ENCODE measurements at regions not wholly inside any gene's neighbourhood (a gene's known extent, or its start where the extent isn't known, plus 50 kb on each side); places are given as distances from the start of the nearest gene placed in this dataset.

DNA sequence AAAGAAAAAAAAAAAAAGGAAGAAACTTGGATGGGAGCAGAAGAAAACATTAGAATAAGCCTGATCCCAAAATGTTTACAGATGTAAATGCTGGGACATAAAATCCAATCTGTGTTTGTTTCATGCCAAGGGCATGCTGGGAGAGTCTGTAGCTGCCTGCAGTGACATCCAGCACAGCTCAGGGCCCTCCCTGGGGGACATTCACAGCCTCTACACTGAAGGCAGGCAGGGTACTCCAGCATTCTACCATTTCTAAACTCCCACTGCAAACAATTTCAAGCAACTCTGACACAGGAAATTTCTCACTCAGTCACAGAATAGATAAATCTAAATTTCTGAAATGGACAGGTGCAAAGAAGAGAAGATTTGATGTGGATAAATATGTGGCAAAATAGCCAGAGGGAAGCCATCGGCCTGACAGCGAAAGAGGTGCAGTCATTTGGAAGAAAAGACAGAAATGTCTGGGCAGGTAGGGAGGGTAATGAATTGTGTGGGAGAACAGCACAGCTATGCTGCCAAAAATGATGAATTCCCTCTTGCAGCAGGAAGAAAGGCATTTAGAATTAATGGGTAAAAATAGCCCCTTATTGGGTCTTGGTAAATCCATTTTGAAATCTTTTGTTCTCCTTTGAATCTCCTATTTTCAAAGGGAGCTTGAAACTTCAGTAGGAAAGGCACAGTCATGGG lies 199.4 kb downstream of the MED10 start:
- Mint-ChIP-seq H3K27ac (ENCODE audit: unreplicated experiment) (no peak overlapping the region), H3K4me3 (no peak overlapping the region), H3K4me1 (no peaks in the 10 kb centered on the region), H3K9me3 (no peaks in the 10 kb centered on the region), H3K36me3 (ENCODE audit: low read depth) (no peaks in the 10 kb centered on the region), H3K27me3 (ENCODE audit: low read depth) (peaks cover 26% of the 10 kb centered on the region)
- DNase-seq (ENCODE audit: low read depth, low spot score), result no peak
- TF ChIP-seq, protein P1, sequence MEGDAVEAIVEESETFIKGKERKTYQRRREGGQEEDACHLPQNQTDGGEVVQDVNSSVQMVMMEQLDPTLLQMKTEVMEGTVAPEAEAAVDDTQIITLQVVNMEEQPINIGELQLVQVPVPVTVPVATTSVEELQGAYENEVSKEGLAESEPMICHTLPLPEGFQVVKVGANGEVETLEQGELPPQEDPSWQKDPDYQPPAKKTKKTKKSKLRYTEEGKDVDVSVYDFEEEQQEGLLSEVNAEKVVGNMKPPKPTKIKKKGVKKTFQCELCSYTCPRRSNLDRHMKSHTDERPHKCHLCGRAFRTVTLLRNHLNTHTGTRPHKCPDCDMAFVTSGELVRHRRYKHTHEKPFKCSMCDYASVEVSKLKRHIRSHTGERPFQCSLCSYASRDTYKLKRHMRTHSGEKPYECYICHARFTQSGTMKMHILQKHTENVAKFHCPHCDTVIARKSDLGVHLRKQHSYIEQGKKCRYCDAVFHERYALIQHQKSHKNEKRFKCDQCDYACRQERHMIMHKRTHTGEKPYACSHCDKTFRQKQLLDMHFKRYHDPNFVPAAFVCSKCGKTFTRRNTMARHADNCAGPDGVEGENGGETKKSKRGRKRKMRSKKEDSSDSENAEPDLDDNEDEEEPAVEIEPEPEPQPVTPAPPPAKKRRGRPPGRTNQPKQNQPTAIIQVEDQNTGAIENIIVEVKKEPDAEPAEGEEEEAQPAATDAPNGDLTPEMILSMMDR (conservative IDR thresholded peaks at IDR 0.05), result no peak

DNA sequence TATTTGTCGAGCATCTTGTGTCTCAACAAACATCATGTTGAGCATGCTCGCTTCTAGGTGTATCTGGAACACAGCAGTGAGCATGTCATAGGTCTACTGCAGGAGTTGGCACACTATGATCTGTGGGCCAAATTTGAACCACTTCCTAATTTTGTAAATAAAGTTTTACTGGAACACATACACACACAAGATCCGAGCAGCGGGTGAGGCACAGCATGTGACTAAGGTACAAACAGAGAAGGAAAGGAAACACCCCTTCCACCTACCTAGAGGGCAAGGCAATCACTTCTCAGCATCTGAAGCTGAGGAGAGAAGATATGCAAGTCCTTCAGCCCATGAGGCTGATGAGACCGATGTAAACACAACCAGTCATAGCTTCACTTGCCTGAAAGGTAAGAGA lies 200.4 kb downstream of the MED10 start:
- Mint-ChIP-seq H3K27ac (ENCODE audit: unreplicated experiment) (no peak overlapping the region), H3K9me3 (no peaks in the 10 kb centered on the region), H3K4me1 (no peaks in the 10 kb centered on the region), H3K4me3 (no peak overlapping the region), H3K27me3 (ENCODE audit: low read depth) (peaks cover 26% of the 10 kb centered on the region), H3K36me3 (ENCODE audit: low read depth) (no peaks in the 10 kb centered on the region)
- TF ChIP-seq, protein P1 (conservative IDR thresholded peaks at IDR 0.05), result no peak
- DNase-seq (ENCODE audit: low read depth, low spot score), result no peak

GRCh38 chr5:6176102-6176693 lies 202.1 kb downstream of the MED10 start:
- H3K36me3 Mint-ChIP-seq (ENCODE audit: low read depth), result no peaks in the 10 kb centered on the region
- no peak overlapping the region for H3K27ac Mint-ChIP-seq (ENCODE audit: unreplicated experiment)
- H3K4me3 Mint-ChIP-seq, result no peak overlapping the region
- TF ChIP-seq, protein P1 (conservative IDR thresholded peaks at IDR 0.05), result no peak
- no peak for DNase-seq (ENCODE audit: low read depth, low spot score)
- H3K9me3 Mint-ChIP-seq, result no peaks in the 10 kb centered on the region
- H3K4me1 Mint-ChIP-seq, result peaks cover 8% of the 10 kb centered on the region
- peaks cover 19% of the 10 kb centered on the region for H3K27me3 Mint-ChIP-seq (ENCODE audit: low read depth)

- TF ChIP-seq, protein P1 (conservative IDR thresholded peaks at IDR 0.05), result no peak
- H3K9me3 Mint-ChIP-seq, result no peaks in the 10 kb centered on the region
- no peak overlapping the region for H3K4me3 Mint-ChIP-seq
- H3K4me1 Mint-ChIP-seq, result peaks cover 12% of the 10 kb centered on the region
- H3K27me3 Mint-ChIP-seq (ENCODE audit: low read depth), result peaks cover 19% of the 10 kb centered on the region
- H3K36me3 Mint-ChIP-seq (ENCODE audit: low read depth), result no peaks in the 10 kb centered on the region
- no peak for DNase-seq (ENCODE audit: low read depth, low spot score)
- H3K27ac Mint-ChIP-seq (ENCODE audit: unreplicated experiment), result no peak overlapping the region
Observed at GRCh38 chr5:6175172-6175854, 203.0 kb downstream of the MED10 start.

DNA sequence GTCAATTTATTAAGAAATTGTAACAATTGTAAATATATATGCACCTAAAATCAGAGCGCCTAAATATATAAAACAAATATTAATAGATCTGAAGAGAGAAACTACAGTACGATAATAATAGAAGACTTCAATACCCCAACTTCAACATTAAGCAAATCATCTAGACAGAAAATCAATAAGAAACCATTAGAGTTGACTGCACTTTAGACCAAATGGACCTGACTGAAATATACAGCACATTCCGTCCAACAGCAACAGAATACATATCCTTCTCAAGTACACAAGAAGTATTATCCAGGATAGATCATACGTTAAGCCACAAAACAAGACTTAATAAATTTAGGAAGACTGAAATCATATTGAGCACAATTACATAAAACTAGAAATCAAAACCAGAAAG lies 208.7 kb downstream of the MED10 start:
- no peaks in the 10 kb centered on the region for H3K36me3 Mint-ChIP-seq (ENCODE audit: low read depth)
- TF ChIP-seq, protein P1 (conservative IDR thresholded peaks at IDR 0.05), result no peak
- H3K27me3 Mint-ChIP-seq (ENCODE audit: low read depth), result peaks cover 14% of the 10 kb centered on the region
- DNase-seq (ENCODE audit: low read depth, low spot score), result no peak
- H3K9me3 Mint-ChIP-seq, result no peaks in the 10 kb centered on the region
- no peak overlapping the region for H3K4me3 Mint-ChIP-seq
- H3K4me1 Mint-ChIP-seq, result peaks cover 12% of the 10 kb centered on the region
- H3K27ac Mint-ChIP-seq (ENCODE audit: unreplicated experiment), result no peak overlapping the region
